GM23248 (cell line): ENCODE measurements at regions not wholly inside any gene's neighbourhood (a gene's known extent, or its start where the extent isn't known, plus 50 kb on each side); places are given as distances from the start of the nearest gene placed in this dataset.

Experiments
- EZH2 ChIP-seq: fragments of 200-600 bp; sonication (generic); IDR thresholded peaks from 2 replicates; pipeline ENCODE4 v1.6.1; 2018; ENCODE audit warnings: antibody characterized with exemption, mild to moderate bottlenecking; ENCODE audit not compliant: insufficient read depth, poor library complexity, severe bottlenecking
- EZH2phosphoT487 ChIP-seq: fragments of 200-600 bp; sonication (generic); IDR thresholded peaks from 2 replicates; pipeline ENCODE4 v1.6.1; 2018; ENCODE audit warnings: antibody characterized with exemption, moderate library complexity, mild to moderate bottlenecking, low read depth; ENCODE audit not compliant: insufficient read depth

- no peak for TF ChIP-seq EZH2
- TF ChIP-seq EZH2phosphoT487: no peak
These were observed 74.4 kb upstream of the TTC34 start for GRCh38 chr1:2875707-2876561.
